BE2C (cell line): ENCODE measurements at regions not wholly inside any gene's neighbourhood (a gene's known extent, or its start where the extent isn't known, plus 50 kb on each side); places are given as distances from the start of the nearest gene placed in this dataset.

Experiments
- DNase-seq: peaks from one replicate; pipeline ENCODE4 v3.0.0-alpha.2; 2020
- H3K27me3 ChIP-seq: fragments of 250-450 bp; sonication (Bioruptor Pico); 2 replicates; pipeline ENCODE4 v1.5.1; 2020; ENCODE audit warnings: mild to moderate bottlenecking
- H3K36me3 ChIP-seq: fragments of 250-450 bp; sonication (Bioruptor Pico); 2 replicates; pipeline ENCODE4 v1.5.1; 2020; ENCODE audit warnings: mild to moderate bottlenecking
- H3K4me1 ChIP-seq: fragments of 250-450 bp; sonication (Bioruptor Pico); 2 replicates; pipeline ENCODE4 v1.5.1; 2020
- H3K4me3 ChIP-seq: 2 replicates; pipeline ENCODE4 v1.5.1; 2011; ENCODE audit warnings: low read depth, low read length
- H3K9me3 ChIP-seq: fragments of 250-450 bp; sonication (Bioruptor Pico); 2 replicates; pipeline ENCODE4 v1.5.1; 2020
- CTCF ChIP-seq: IDR thresholded peaks from 2 replicates; pipeline ENCODE4 v1.5.1; 2012; ENCODE audit warnings: mild to moderate bottlenecking, low read depth, low read length

- TF ChIP-seq CTCF = no peak
- H3K27me3 ChIP-seq = no peaks in the 10 kb centered on the region
- no peaks in the 10 kb centered on the region for H3K36me3 ChIP-seq
- no peaks in the 10 kb centered on the region for H3K9me3 ChIP-seq
- no peaks in the 10 kb centered on the region; the same call in 1 of the 2 replicates for H3K4me1 ChIP-seq
- no peak overlapping the region for H3K4me3 ChIP-seq
- no peak for DNase-seq
Measured at GRCh38 chr10:58014436-58014835, 253.3 kb downstream of the IPMK start.

- Histone ChIP-seq H3K9me3 (no peaks in the 10 kb centered on the region), H3K4me3 (no peak overlapping the region), H3K4me1 (no peaks in the 10 kb centered on the region; the same call in 1 of the 2 replicates), H3K36me3 (no peaks in the 10 kb centered on the region), H3K27me3 (no peaks in the 10 kb centered on the region)
- no peak for TF ChIP-seq CTCF
- DNase-seq = no peak
Measured at GRCh38 chr10:58013406-58013805, 254.3 kb downstream of the IPMK start.

GRCh38 chr10:58010073-58010702 is 257.5 kb downstream of the IPMK start:
- H3K4me1 ChIP-seq = no peaks in the 10 kb centered on the region; the same call in 1 of the 2 replicates
- H3K4me3 ChIP-seq = no peak overlapping the region
- no peaks in the 10 kb centered on the region for H3K27me3 ChIP-seq
- no peaks in the 10 kb centered on the region for H3K9me3 ChIP-seq
- no peak for TF ChIP-seq CTCF
- H3K36me3 ChIP-seq = no peaks in the 10 kb centered on the region
- no peak for DNase-seq

- DNase-seq = no peak
- H3K4me3 ChIP-seq = no peak overlapping the region
- TF ChIP-seq CTCF = no peak
Measured at GRCh38 chr10:58003945-58004344, 263.7 kb downstream of the IPMK start.

GRCh38 chr10:58001159-58001558 is 266.5 kb downstream of the IPMK start:
- Histone ChIP-seq H3K4me1 (no peaks in the 10 kb centered on the region), H3K9me3 (no peaks in the 10 kb centered on the region), H3K4me3 (no peak overlapping the region), H3K27me3 (no peaks in the 10 kb centered on the region; the same call in 1 of the 2 replicates), H3K36me3 (no peaks in the 10 kb centered on the region)
- TF ChIP-seq CTCF = no peak
- DNase-seq = no peak

More at GRCh38 chr10:58003945-58004344, 263.7 kb downstream of the IPMK start:
- Histone ChIP-seq H3K4me1 (no peaks in the 10 kb centered on the region), H3K27me3 (no peaks in the 10 kb centered on the region; the same call in 1 of the 2 replicates), H3K9me3 (no peaks in the 10 kb centered on the region), H3K36me3 (no peaks in the 10 kb centered on the region)

GRCh38 chr10:57996536-57996935 is 271.2 kb downstream of the IPMK start:
- H3K9me3 ChIP-seq = no peaks in the 10 kb centered on the region
- no peaks in the 10 kb centered on the region for H3K4me1 ChIP-seq
- TF ChIP-seq CTCF = no peak
- H3K4me3 ChIP-seq = no peak overlapping the region
- no peaks in the 10 kb centered on the region for H3K27me3 ChIP-seq
- DNase-seq = no peak
- H3K36me3 ChIP-seq = no peaks in the 10 kb centered on the region
